ENCODE measurements at regions not wholly inside any gene's neighbourhood (a gene's known extent, or its start where the extent isn't known, plus 50 kb on each side); places are given as distances from the start of the nearest gene placed in this dataset.

DNA sequence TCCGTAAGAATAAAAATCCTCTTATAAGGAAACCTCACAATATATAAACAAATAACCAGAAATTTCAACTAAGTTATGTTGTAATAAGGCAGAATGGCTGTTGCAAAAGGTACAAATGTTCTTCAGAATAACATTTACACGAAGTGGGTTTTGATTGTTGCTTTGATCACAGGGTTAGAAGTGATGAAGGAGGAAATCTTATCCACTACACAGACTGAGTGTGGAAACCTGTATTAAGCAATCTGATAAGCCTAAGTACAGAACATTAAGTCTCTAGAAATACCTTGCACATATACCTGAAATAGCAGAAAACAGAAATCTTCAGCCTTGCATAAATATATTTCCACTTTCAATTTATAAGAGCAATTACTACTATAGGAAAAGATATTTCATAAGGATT lies 251.9 kb downstream of the ETV1 start:
- H3K4me2 ChIP-seq (ENCODE audit: low read length), result no peak overlapping the region
- H4K20me1 ChIP-seq (ENCODE audit: insufficient read depth, low read length), result no peaks in the 10 kb centered on the region
- no peaks in the 10 kb centered on the region for H3K79me2 ChIP-seq (ENCODE audit: low read length)
- no peak for TF ChIP-seq CTCF (IDR thresholded peaks at IDR 0.05; ENCODE audit: low read depth, low read length)
- TF ChIP-seq EZH2phosphoT487 (IDR thresholded peaks at IDR 0.05; ENCODE audit: low read depth), result no peak
- no peak overlapping the region for H3K9ac ChIP-seq (ENCODE audit: low read length)
- no peaks in the 10 kb centered on the region for H3K36me3 ChIP-seq (replicated peaks; ENCODE audit: low read depth, low read length)
- no peak overlapping the region for H3K4me3 ChIP-seq (ENCODE audit: low read length)
- H3K4me1 ChIP-seq (ENCODE audit: low read length), result no peaks in the 10 kb centered on the region
- no peak overlapping the region for H2AFZ ChIP-seq (ENCODE audit: low read depth, low read length)
- H3K27ac ChIP-seq (ENCODE audit: low read length), result no peak overlapping the region
- H3K9me3 ChIP-seq (ENCODE audit: insufficient read depth, low read length), result no peaks in the 10 kb centered on the region
- no peaks in the 10 kb centered on the region for H3K27me3 ChIP-seq (ENCODE audit: low read depth, low read length)

- H3K4me2 ChIP-seq (ENCODE audit: low read length), result no peak overlapping the region
Observed at GRCh38 chr7:13742126-13742525, 247.3 kb downstream of the ETV1 start.

GRCh38 chr7:13742811-13743210 lies 246.7 kb downstream of the ETV1 start:
- no peaks in the 10 kb centered on the region for H3K4me1 ChIP-seq (ENCODE audit: low read length)
- H2AFZ ChIP-seq (ENCODE audit: low read depth, low read length), result no peak overlapping the region
- H3K9me3 ChIP-seq (ENCODE audit: insufficient read depth, low read length), result no peaks in the 10 kb centered on the region
- no peaks in the 10 kb centered on the region for H4K20me1 ChIP-seq (ENCODE audit: insufficient read depth, low read length)
- no peak overlapping the region for H3K9ac ChIP-seq (ENCODE audit: low read length)
- TF ChIP-seq EZH2phosphoT487 (IDR thresholded peaks at IDR 0.05; ENCODE audit: low read depth), result no peak
- peak; percentile 47; the same call in 1 of the 2 replicates for TF ChIP-seq CTCF (IDR thresholded peaks at IDR 0.05; ENCODE audit: low read depth, low read length)
- H3K4me3 ChIP-seq (ENCODE audit: low read length), result no peak overlapping the region
- H3K79me2 ChIP-seq (ENCODE audit: low read length), result no peaks in the 10 kb centered on the region
- H3K27me3 ChIP-seq (ENCODE audit: low read depth, low read length), result no peaks in the 10 kb centered on the region
- no peaks in the 10 kb centered on the region for H3K36me3 ChIP-seq (replicated peaks; ENCODE audit: low read depth, low read length)
- H3K27ac ChIP-seq (ENCODE audit: low read length), result no peak overlapping the region
- no peak overlapping the region for H3K4me2 ChIP-seq (ENCODE audit: low read length)

More at GRCh38 chr7:13742126-13742525, 247.3 kb downstream of the ETV1 start:
- Histone ChIP-seq H3K27me3 (ENCODE audit: low read depth, low read length) (no peaks in the 10 kb centered on the region), H3K4me3 (ENCODE audit: low read length) (no peak overlapping the region), H2AFZ (ENCODE audit: low read depth, low read length) (no peak overlapping the region), H4K20me1 (ENCODE audit: insufficient read depth, low read length) (no peaks in the 10 kb centered on the region), H3K9ac (ENCODE audit: low read length) (no peak overlapping the region), H3K27ac (ENCODE audit: low read length) (no peak overlapping the region), H3K36me3 (replicated peaks; ENCODE audit: low read depth, low read length) (no peaks in the 10 kb centered on the region), H3K79me2 (ENCODE audit: low read length) (no peaks in the 10 kb centered on the region), H3K4me1 (ENCODE audit: low read length) (no peaks in the 10 kb centered on the region), H3K9me3 (ENCODE audit: insufficient read depth, low read length) (no peaks in the 10 kb centered on the region)
- TF ChIP-seq EZH2phosphoT487 (IDR thresholded peaks at IDR 0.05; ENCODE audit: low read depth) (no peak), CTCF (IDR thresholded peaks at IDR 0.05; ENCODE audit: low read depth, low read length) (no peak)

DNA sequence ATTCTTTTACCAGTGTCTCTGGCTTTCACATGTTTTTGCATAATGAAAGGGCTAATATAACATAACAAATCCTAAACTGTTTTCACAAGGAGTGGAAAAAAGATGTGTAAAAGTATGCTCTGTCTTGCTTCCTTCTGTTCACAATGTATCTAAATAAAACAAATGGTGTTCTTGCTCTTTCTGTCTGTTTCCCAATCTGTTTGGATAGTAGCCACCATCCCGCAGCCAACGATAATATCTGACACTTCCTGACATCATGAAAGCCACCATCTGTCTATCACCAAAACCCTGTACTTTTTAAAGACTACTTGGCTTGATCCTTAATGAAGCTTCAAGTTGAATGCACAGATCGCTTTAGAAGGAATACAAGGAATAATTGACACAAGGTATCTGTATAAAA lies 246.2 kb downstream of the ETV1 start:
- no peaks in the 10 kb centered on the region for H4K20me1 ChIP-seq (ENCODE audit: insufficient read depth, low read length)
- H3K79me2 ChIP-seq (ENCODE audit: low read length), result no peaks in the 10 kb centered on the region
- H3K27me3 ChIP-seq (ENCODE audit: low read depth, low read length), result no peaks in the 10 kb centered on the region
- no peak overlapping the region for H2AFZ ChIP-seq (ENCODE audit: low read depth, low read length)
- no peak overlapping the region for H3K27ac ChIP-seq (ENCODE audit: low read length)
- no peak overlapping the region for H3K9ac ChIP-seq (ENCODE audit: low read length)
- no peak overlapping the region for H3K4me2 ChIP-seq (ENCODE audit: low read length)
- no peaks in the 10 kb centered on the region for H3K4me1 ChIP-seq (ENCODE audit: low read length)
- H3K4me3 ChIP-seq (ENCODE audit: low read length), result no peak overlapping the region
- no peaks in the 10 kb centered on the region for H3K9me3 ChIP-seq (ENCODE audit: insufficient read depth, low read length)
- no peak for TF ChIP-seq EZH2phosphoT487 (IDR thresholded peaks at IDR 0.05; ENCODE audit: low read depth)
- TF ChIP-seq CTCF (IDR thresholded peaks at IDR 0.05; ENCODE audit: low read depth, low read length), result no peak
- H3K36me3 ChIP-seq (replicated peaks; ENCODE audit: low read depth, low read length), result no peaks in the 10 kb centered on the region

All from OCI-LY3 (cell line).